ENCODE measurements at regions not wholly inside any gene's neighbourhood (a gene's known extent, or its start where the extent isn't known, plus 50 kb on each side); places are given as distances from the start of the nearest gene placed in this dataset.
"Not testable (repeated sequence)": the region's sequence is repeated elsewhere in the genome, so short reads cannot be mapped to it uniquely, and the experiment has no call there.

DNA sequence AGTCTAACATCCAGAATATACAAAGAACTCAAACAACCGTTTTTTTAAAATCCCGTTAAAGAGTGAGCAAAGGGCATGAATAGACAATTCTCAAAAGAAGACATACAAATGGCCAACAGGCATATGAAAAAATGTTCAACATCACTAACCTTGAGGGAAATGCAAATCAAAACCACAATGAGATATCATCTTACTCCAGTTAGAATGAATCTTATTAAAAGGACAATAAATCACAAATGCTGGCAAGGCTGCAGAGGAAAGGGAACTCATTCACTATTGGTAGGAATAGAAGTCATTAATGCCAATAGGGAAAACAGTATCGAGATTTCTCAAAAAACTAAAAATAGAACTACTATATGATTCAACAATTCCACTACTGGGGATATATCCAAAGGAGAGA lies 520.1 kb downstream of the RMST start:
- no peak overlapping the region for H3K27ac Mint-ChIP-seq
- ATAC-seq (replicated peaks), result no peak
- no peaks in the 10 kb centered on the region for H3K27me3 Mint-ChIP-seq
- DNase-seq, result no peak
- no peak overlapping the region for H3K4me3 Mint-ChIP-seq
- H3K4me1 Mint-ChIP-seq, result no peaks in the 10 kb centered on the region
- no peaks in the 10 kb centered on the region for H3K36me3 Mint-ChIP-seq
- H3K9me3 Mint-ChIP-seq, result peaks cover 3 to 5% of the 10 kb centered on the region in 2 donors

DNA sequence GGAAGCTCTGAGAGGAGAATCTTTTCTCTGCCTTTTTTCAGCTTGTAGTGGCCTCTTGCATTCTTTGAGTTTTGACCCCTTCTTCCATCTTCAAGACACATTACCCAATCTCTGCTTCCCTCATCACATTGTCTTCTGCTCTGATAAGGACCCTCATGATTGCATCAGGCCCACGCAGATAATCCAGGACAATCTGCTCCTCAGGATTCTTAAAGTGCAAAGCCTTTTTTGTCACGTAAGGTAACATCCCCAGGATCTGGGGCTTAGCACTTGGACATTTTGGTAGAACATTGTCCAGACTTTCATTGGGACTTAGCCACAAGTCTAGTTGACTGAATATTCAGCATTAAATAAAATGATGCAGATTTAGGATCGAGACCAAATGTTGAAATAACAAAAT lies 521.2 kb downstream of the RMST start:
- no peak overlapping the region for H3K27ac Mint-ChIP-seq
- H3K27me3 Mint-ChIP-seq, result no peaks in the 10 kb centered on the region
- DNase-seq, result no peak
- ATAC-seq (replicated peaks), result no peak
- H3K36me3 Mint-ChIP-seq, result no peaks in the 10 kb centered on the region
- no peak overlapping the region for H3K4me3 Mint-ChIP-seq
- no peaks in the 10 kb centered on the region for H3K4me1 Mint-ChIP-seq
- peaks cover 7% of the 10 kb centered on the region in 2 donors for H3K9me3 Mint-ChIP-seq

- no peak for DNase-seq
- H3K27ac Mint-ChIP-seq, result no peak overlapping the region
- H3K4me1 Mint-ChIP-seq, result no peaks in the 10 kb centered on the region
- peaks cover 7% of the 10 kb centered on the region in 2 donors for H3K9me3 Mint-ChIP-seq
- ATAC-seq (replicated peaks), result no peak
- no peak overlapping the region for H3K4me3 Mint-ChIP-seq
- no peaks in the 10 kb centered on the region for H3K27me3 Mint-ChIP-seq
- H3K36me3 Mint-ChIP-seq, result no peaks in the 10 kb centered on the region
Measured at GRCh38 chr12:97984436-97984835, 521.8 kb downstream of the RMST start.

DNA sequence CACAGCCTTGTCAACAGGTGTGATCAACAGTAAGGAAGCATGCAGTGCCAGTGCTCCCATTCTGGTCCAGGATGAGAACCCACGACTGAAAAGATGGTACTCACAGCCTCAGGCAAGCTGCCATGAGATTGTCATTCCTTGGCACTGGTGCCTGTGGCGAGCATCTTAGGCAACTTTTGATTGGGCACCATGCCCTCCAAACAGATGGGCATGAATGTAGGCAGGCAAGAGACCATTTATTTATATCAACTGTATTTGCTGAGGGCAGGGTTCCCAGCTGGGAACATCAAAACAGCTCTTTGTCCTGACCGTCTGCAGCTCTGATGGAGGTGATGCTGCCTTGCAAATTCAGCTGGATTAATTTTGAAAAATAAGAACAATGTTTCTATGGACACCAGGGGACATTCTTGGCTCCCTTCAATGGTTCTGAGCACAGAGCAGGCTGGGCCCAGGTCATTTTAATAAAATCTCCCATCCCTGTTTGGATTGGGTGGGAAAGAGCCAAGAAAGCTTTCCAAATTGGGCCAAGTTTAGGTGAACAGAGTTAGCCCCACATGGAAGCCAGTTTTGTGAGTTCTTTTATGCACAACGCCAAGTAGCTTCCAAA lies 522.5 kb downstream of the RMST start:
- H3K4me3 Mint-ChIP-seq, result no peak overlapping the region
- ATAC-seq (replicated peaks) (no peak), DNase-seq (no peak)
- no peak overlapping the region for H3K27ac Mint-ChIP-seq
- H3K9me3 Mint-ChIP-seq, result peaks cover 7% of the 10 kb centered on the region in 2 donors
- no peaks in the 10 kb centered on the region for H3K27me3 Mint-ChIP-seq
- H3K36me3 Mint-ChIP-seq, result no peaks in the 10 kb centered on the region
- H3K4me1 Mint-ChIP-seq, result no peaks in the 10 kb centered on the region

- no peaks in the 10 kb centered on the region for H3K36me3 Mint-ChIP-seq
- DNase-seq (no peak), ATAC-seq (replicated peaks) (no peak)
- H3K4me1 Mint-ChIP-seq, result no peaks in the 10 kb centered on the region
- no peak overlapping the region for H3K4me3 Mint-ChIP-seq
- no peak overlapping the region for H3K27ac Mint-ChIP-seq
- peaks cover 7% of the 10 kb centered on the region in 2 donors for H3K9me3 Mint-ChIP-seq
- no peaks in the 10 kb centered on the region for H3K27me3 Mint-ChIP-seq
Measured at GRCh38 chr12:97985834-97986233, 523.2 kb downstream of the RMST start.

DNA sequence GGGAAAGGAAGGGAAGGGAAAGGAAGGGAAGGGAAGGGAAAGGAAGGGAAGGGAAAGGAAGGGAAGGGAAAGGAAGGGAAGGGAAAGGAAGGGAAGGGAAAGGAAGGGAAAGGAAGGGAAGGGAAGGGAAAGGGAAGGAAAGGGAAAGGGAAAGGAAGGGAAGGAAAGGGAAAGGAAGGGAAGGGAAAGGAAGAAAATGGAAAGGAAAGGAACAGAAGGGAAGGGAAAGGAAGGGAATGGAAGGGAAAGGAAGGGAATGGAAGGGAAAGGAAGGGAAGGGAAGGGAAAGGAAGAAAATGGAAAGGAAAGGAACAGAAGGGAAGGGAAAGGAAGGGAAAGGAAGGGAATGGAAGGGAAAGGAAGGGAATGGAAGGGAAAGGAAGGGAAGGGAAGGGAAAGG lies 526.0 kb downstream of the RMST start:
- H3K9me3 Mint-ChIP-seq; H3K4me3 Mint-ChIP-seq; ATAC-seq (replicated peaks); H3K4me1 Mint-ChIP-seq; H3K27ac Mint-ChIP-seq; DNase-seq; H3K27me3 Mint-ChIP-seq; H3K36me3 Mint-ChIP-seq: not testable (repeated sequence)

- H3K36me3 Mint-ChIP-seq, result no peaks in the 10 kb centered on the region
- H3K27me3 Mint-ChIP-seq, result no peaks in the 10 kb centered on the region
- no peak overlapping the region for H3K27ac Mint-ChIP-seq
- ATAC-seq (replicated peaks), result no peak
- DNase-seq, result no peak
- no peaks in the 10 kb centered on the region for H3K4me1 Mint-ChIP-seq
- H3K9me3 Mint-ChIP-seq, result peaks cover 7 to 8% of the 10 kb centered on the region in 2 donors
- no peak overlapping the region for H3K4me3 Mint-ChIP-seq
Measured at GRCh38 chr12:97989366-97989940, 525.9 kb upstream of the TMPO start.

DNA sequence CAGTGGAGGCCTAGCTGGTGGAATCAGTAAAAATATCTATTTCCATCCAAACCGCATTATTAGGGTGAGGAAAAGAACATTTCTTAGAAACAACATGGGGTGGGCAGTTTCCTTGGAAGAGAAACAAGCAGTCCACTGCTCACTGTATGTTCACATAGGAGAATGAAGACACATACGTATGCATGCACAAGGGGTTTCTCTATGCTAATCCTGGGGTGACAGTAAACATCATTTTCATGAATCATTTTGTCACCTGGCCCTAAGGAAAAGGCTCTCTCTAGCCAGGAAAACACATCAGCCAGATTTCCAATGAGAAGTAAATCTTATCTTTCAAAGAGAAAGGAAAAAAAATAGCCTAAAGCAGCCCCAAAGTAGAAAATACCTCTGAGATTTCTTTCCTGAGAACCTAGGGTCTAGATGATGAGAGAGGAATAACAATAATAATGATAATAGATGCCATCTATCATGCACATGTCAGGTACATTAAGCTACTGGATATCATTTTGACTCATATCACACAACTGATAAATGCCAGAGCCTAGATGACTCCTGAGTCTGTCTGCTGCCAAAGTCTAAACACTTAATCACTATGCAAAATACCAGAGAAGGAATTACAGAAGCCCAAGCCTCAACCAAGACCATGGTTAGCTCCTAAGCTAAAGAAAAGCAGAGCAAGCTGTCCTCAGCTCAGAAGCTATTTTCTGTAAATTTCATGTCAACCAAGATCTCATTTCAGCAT lies 520.5 kb upstream of the TMPO start:
- Mint-ChIP-seq H3K4me1 (no peaks in the 10 kb centered on the region), H3K27me3 (no peaks in the 10 kb centered on the region), H3K9me3 (peaks cover 3 to 6% of the 10 kb centered on the region in 2 donors), H3K36me3 (no peaks in the 10 kb centered on the region), H3K4me3 (no peak overlapping the region), H3K27ac (no peak overlapping the region)
- DNase-seq, result no peak
- no peak for ATAC-seq (replicated peaks)

DNA sequence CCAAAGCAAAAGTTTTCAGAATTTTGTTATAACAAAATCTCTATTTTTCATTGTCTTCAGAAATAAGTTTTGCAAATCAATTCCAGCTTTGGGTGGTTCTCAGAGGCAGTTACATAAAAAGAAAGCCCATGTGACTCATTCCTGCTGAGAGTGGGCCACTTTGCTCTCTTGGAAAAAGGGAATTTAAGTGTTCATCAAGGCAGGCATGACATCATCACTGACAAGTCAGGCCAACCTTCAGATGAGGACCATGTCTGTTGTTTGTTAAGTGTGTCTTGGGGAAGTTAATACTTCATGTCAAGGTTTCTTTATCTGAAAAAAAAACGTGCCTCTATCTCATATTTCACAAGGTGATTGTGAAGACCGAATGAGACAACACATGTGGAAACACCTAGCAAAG lies 519.8 kb upstream of the TMPO start:
- H3K27me3 Mint-ChIP-seq, result peaks cover 0 to under 1% of the 10 kb centered on the region in 2 donors
- H3K36me3 Mint-ChIP-seq, result no peaks in the 10 kb centered on the region
- no peaks in the 10 kb centered on the region for H3K4me1 Mint-ChIP-seq
- ATAC-seq (replicated peaks) (no peak), DNase-seq (no peak)
- no peak overlapping the region for H3K27ac Mint-ChIP-seq
- no peak overlapping the region for H3K4me3 Mint-ChIP-seq
- peaks cover 3 to 6% of the 10 kb centered on the region in 2 donors for H3K9me3 Mint-ChIP-seq

- H3K27me3 Mint-ChIP-seq, result peaks cover 7 to 12% of the 10 kb centered on the region in 2 donors
- DNase-seq, result no peak
- no peaks in the 10 kb centered on the region for H3K36me3 Mint-ChIP-seq
- no peak for ATAC-seq (replicated peaks)
- no peak overlapping the region for H3K4me3 Mint-ChIP-seq
- H3K27ac Mint-ChIP-seq, result no peak overlapping the region
- peaks cover 0 to 2% of the 10 kb centered on the region in 2 donors for H3K4me1 Mint-ChIP-seq
- H3K9me3 Mint-ChIP-seq, result no peaks in the 10 kb centered on the region
Measured at GRCh38 chr12:98001430-98001829, 514.0 kb upstream of the TMPO start.

GRCh38 chr12:98002887-98003493 lies 512.4 kb upstream of the TMPO start:
- peaks cover 7 to 12% of the 10 kb centered on the region in 2 donors for H3K27me3 Mint-ChIP-seq
- DNase-seq (no peak), ATAC-seq (replicated peaks) (peak; percentile 46 to 59)
- H3K27ac Mint-ChIP-seq, result no peak overlapping the region
- peaks cover 0 to 2% of the 10 kb centered on the region in 2 donors for H3K4me1 Mint-ChIP-seq
- H3K36me3 Mint-ChIP-seq, result no peaks in the 10 kb centered on the region
- H3K4me3 Mint-ChIP-seq, result no peak overlapping the region
- H3K9me3 Mint-ChIP-seq, result peaks cover 2 to 5% of the 10 kb centered on the region in 2 donors

DNA sequence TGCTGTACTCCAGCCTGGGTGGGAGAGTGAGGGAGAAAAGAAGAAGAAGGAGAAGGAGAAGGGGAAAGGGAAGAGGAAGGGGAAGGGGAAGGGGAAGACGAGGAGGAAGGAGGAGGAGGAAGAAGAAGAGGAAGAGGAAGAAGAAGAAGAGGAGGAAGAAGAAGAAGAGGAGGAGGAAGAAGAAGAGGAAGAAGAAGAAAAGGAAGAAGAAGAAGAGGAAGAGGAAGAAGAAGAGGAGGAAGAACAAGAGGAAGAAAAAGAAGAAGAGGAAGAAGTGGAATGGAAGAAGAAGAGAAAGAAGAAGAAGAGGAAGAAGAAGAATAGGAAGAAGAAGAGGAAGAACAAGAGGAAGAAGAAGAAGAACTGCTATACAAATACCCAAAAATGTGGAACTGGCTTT lies 507.4 kb upstream of the TMPO start:
- Mint-ChIP-seq H3K4me3 (no peak overlapping the region), H3K27ac (no peak overlapping the region), H3K4me1 (peaks cover 0 to 1% of the 10 kb centered on the region in 2 donors), H3K27me3 (no peaks in the 10 kb centered on the region), H3K9me3 (peaks cover 4 to 9% of the 10 kb centered on the region in 2 donors), H3K36me3 (no peaks in the 10 kb centered on the region)
- DNase-seq, result no peak
- ATAC-seq (replicated peaks), result no peak

GRCh38 chr12:98013560-98013959 lies 501.8 kb upstream of the TMPO start:
- no peaks in the 10 kb centered on the region for H3K4me1 Mint-ChIP-seq
- peaks cover 0 to 12% of the 10 kb centered on the region in 2 donors for H3K9me3 Mint-ChIP-seq
- no peaks in the 10 kb centered on the region for H3K36me3 Mint-ChIP-seq
- DNase-seq, result no peak
- H3K27ac Mint-ChIP-seq, result no peak overlapping the region
- H3K27me3 Mint-ChIP-seq, result no peaks in the 10 kb centered on the region
- no peak overlapping the region for H3K4me3 Mint-ChIP-seq
- ATAC-seq (replicated peaks), result no peak

- Mint-ChIP-seq H3K27me3 (no peaks in the 10 kb centered on the region), H3K27ac (no peak overlapping the region), H3K4me1 (no peaks in the 10 kb centered on the region), H3K9me3 (peaks cover 0 to 12% of the 10 kb centered on the region in 2 donors), H3K36me3 (no peaks in the 10 kb centered on the region), H3K4me3 (no peak overlapping the region)
- ATAC-seq (replicated peaks) (no peak), DNase-seq (no peak)
Measured at GRCh38 chr12:98018836-98019235, 496.6 kb upstream of the TMPO start.

DNA sequence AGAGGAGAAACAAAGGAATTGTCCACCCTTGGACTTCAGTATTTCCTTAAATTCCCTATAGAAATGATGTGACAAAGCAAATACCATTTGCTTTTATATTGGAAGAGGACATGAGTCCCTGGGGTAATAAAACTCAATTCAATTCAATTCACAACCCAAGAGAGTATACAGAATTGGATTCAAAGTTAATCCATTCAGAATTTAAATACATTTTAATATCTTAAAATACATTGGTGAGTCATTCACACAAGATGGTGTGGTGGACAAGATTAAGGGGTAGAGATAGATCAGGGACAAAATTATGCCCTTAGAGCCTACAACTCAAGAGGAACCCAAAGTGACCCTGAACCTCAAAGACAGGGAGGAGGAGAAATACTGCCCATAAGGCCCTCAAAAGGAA lies 495.0 kb upstream of the TMPO start:
- H3K4me3 Mint-ChIP-seq, result no peak overlapping the region
- ATAC-seq (replicated peaks) (no peak), DNase-seq (no peak)
- no peaks in the 10 kb centered on the region for H3K36me3 Mint-ChIP-seq
- no peaks in the 10 kb centered on the region for H3K4me1 Mint-ChIP-seq
- no peaks in the 10 kb centered on the region for H3K27me3 Mint-ChIP-seq
- H3K9me3 Mint-ChIP-seq, result peaks cover 0 to 6% of the 10 kb centered on the region in 2 donors
- no peak overlapping the region for H3K27ac Mint-ChIP-seq

All from stimulated activated naive B cell treated with anti-CD40 and anti-IgM and Interleukin-4, amounts not matched to agents 10 μg/mL and 1 μg/mL and 100 μg/mL, for 72 hours (primary cell).